ENCODE measurements at regions not wholly inside any gene's neighbourhood (a gene's known extent, or its start where the extent isn't known, plus 50 kb on each side); places are given as distances from the start of the nearest gene placed in this dataset.

DNA sequence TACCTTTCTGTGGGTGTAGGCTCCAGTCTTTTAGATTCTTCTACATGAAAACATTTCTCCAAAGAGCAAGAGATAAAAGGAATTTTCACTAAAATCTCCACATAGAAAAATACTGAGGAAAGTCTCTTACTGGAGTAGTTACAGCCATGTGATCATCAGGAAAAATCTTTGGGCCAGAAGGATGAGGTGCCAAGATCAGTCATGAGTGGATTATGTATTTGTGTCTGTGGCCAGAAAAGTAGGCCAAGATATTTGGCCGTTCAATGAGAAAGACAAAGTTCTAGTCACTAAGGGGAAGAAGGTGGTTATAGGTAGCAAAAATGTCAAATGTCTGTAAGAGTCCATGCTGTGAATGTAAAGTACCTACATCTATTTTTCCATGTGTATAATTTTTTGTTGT is 339.3 kb downstream of the NSUN3 start:
- TF ChIP-seq CTCF (IDR thresholded peaks at IDR 0.05) = no peak
- TF ChIP-seq POLR2A (IDR thresholded peaks at IDR 0.05; ENCODE audit: low read depth) = no peak
- no peak for TF ChIP-seq POLR2AphosphoS5 (IDR thresholded peaks at IDR 0.05)
- no peak for TF ChIP-seq EP300 (IDR thresholded peaks at IDR 0.05)
